ENCODE measurements at regions not wholly inside any gene's neighbourhood (a gene's known extent, or its start where the extent isn't known, plus 50 kb on each side); places are given as distances from the start of the nearest gene placed in this dataset.

- TF ChIP-seq POLR2A (IDR thresholded peaks at IDR 0.05; ENCODE audit: low read length) (no peak), GATA1 (IDR thresholded peaks at IDR 0.05; ENCODE audit: low read depth, low read length) (no peak)
Measured at GRCh38 chr2:241992753-241993152, 123.2 kb downstream of the RTP5 start.

Measured in erythroblast (primary cell).